NB4 (cell line): ENCODE measurements at regions not wholly inside any gene's neighbourhood (a gene's known extent, or its start where the extent isn't known, plus 50 kb on each side); places are given as distances from the start of the nearest gene placed in this dataset.
"Not testable (repeated sequence)": the region's sequence is repeated elsewhere in the genome, so short reads cannot be mapped to it uniquely, and the experiment has no call there.

ENCODE experiments used
- MYC ChIP-seq: IDR thresholded peaks from 2 replicates; pipeline ENCODE4 v1.6.1; 2011; ENCODE audit warnings: low read depth, low read length
- POLR2A ChIP-seq: IDR thresholded peaks from 2 replicates; pipeline ENCODE4 v1.6.1; 2011; ENCODE audit warnings: mild to moderate bottlenecking; ENCODE audit not compliant: insufficient read length; ENCODE audit errors: extremely low read depth

GRCh38 chr2:55124682-55125081 is 74.4 kb upstream of the RTN4 start:
- TF ChIP-seq POLR2A, MYC: not testable (repeated sequence)
